ENCODE measurements at regions not wholly inside any gene's neighbourhood (a gene's known extent, or its start where the extent isn't known, plus 50 kb on each side); places are given as distances from the start of the nearest gene placed in this dataset.

- no peak for DNase-seq
These were observed 145.9 kb downstream of the CDC5L start for GRCh38 chr6:44533421-44533820.

- no peak for DNase-seq
These were observed 146.8 kb downstream of the CDC5L start for GRCh38 chr6:44534291-44534690.

GRCh38 chr6:44535446-44535845 lies 147.9 kb downstream of the CDC5L start:
- no peak for DNase-seq

- no peak for DNase-seq
These were observed 148.5 kb downstream of the CDC5L start for GRCh38 chr6:44535967-44536366.

- no peak for DNase-seq
These were observed 150.0 kb downstream of the CDC5L start for GRCh38 chr6:44537306-44538049.

- no peak for DNase-seq
These were observed 150.8 kb downstream of the CDC5L start for GRCh38 chr6:44538131-44538806.

GRCh38 chr6:44538807-44539201 lies 151.3 kb downstream of the CDC5L start:
- DNase-seq = no peak

- DNase-seq = no peak
These were observed 152.3 kb downstream of the CDC5L start for GRCh38 chr6:44539701-44540355.

GRCh38 chr6:44540881-44541280 lies 153.4 kb downstream of the CDC5L start:
- DNase-seq = no peak

- peak in 1 of 2 experiments; percentile 23 for DNase-seq
These were observed 155.1 kb downstream of the CDC5L start for GRCh38 chr6:44542401-44543116.

- no peak for DNase-seq
These were observed 156.2 kb downstream of the CDC5L start for GRCh38 chr6:44543664-44544063.

- DNase-seq = no peak
These were observed 157.7 kb downstream of the CDC5L start for GRCh38 chr6:44545224-44545623.

- no peak for DNase-seq
These were observed 160.8 kb downstream of the CDC5L start for GRCh38 chr6:44548319-44548718.

GRCh38 chr6:44549516-44549915 lies 162.0 kb downstream of the CDC5L start:
- DNase-seq = no peak

GRCh38 chr6:44554194-44554593 lies 166.7 kb downstream of the CDC5L start:
- no peak for DNase-seq

GRCh38 chr6:44554861-44555260 lies 167.4 kb downstream of the CDC5L start:
- DNase-seq = no peak

- DNase-seq = no peak
These were observed 168.5 kb downstream of the CDC5L start for GRCh38 chr6:44556046-44556445.

GRCh38 chr6:44558024-44558831 lies 170.7 kb downstream of the CDC5L start:
- DNase-seq = no peak

- DNase-seq = no peak
These were observed 171.3 kb downstream of the CDC5L start for GRCh38 chr6:44558832-44559251.

GRCh38 chr6:44559486-44560270 lies 172.2 kb downstream of the CDC5L start:
- no peak for DNase-seq

- DNase-seq = no peak
These were observed 173.1 kb downstream of the CDC5L start for GRCh38 chr6:44560458-44561059.

Data from NCI-H446 (cell line).